IMR-90 (cell line): ENCODE measurements at regions not wholly inside any gene's neighbourhood (a gene's known extent, or its start where the extent isn't known, plus 50 kb on each side); places are given as distances from the start of the nearest gene placed in this dataset. TPM values are rescaled to one million over a fixed set of nuclear protein-coding genes. Genes with fewer than 3 reads are reported as not detected.

ENCODE experiments used
- ATAC-seq: fragments of 200-7000 bp; cut with Tn5 transposase; 2 replicates; pipeline ENCODE4 v1.9.1; 2020; ENCODE audit warnings: low read depth, mild to moderate bottlenecking, moderate library complexity
- BruUV-seq: library from RNA; stranded (reverse); fragments of 400-500 nt; replicated peaks from 2 replicates; lab custom pipeline; 2021; lab: Mats Ljungman, UMichigan
- CTCF ChIA-PET: fragments of 300-600 bp; formaldehyde crosslinking; extraction: SDS; loops from one replicate; lab custom pipeline; 2021; ENCODE audit warnings: antibody characterized with exemption; lab: Yijun Ruan, JAX
- POLR2A ChIA-PET: fragments of 300-600 bp; sonication (Branson Sonifier 250); formaldehyde crosslinking; loops from one replicate; lab custom pipeline; 2022; ENCODE audit warnings: antibody characterized with exemption; ENCODE audit not compliant: unreplicated experiment; lab: Charles Lee
- DNase-seq: peaks from one replicate; pipeline ENCODE4 v3.0.0; 2013
- H2AFZ ChIP-seq: replicated peaks from 2 replicates; pipeline ENCODE3; 2013; ENCODE audit warnings: low read length, mild to moderate bottlenecking; ENCODE audit not compliant: poor library complexity
- H2AK5ac ChIP-seq: 2 replicates; pipeline ENCODE4 v1.6.1; 2013; ENCODE audit warnings: low read depth, low read length, inconsistent platforms
- H2AK9ac ChIP-seq: replicated peaks from 2 replicates; pipeline ENCODE3; 2013; ENCODE audit warnings: mild to moderate bottlenecking, low read depth, low read length, moderate library complexity; ENCODE audit not compliant: poor library complexity
- H2BK120ac ChIP-seq: 2 replicates; pipeline ENCODE4 v1.6.1; 2013; ENCODE audit warnings: low read depth, low read length, inconsistent platforms
- H2BK15ac ChIP-seq: 3 replicates; pipeline ENCODE4 v1.6.1; 2013; ENCODE audit warnings: low read depth, low read length, inconsistent platforms
- H2BK20ac ChIP-seq: 2 replicates; pipeline ENCODE4 v1.6.1; 2013; ENCODE audit warnings: low read depth, mild to moderate bottlenecking, inconsistent platforms, low read length, moderate library complexity
- H2BK5ac ChIP-seq: 2 replicates; pipeline ENCODE4 v1.6.1; 2013; ENCODE audit warnings: mild to moderate bottlenecking, low read depth, low read length, inconsistent platforms; ENCODE audit not compliant: poor library complexity, severe bottlenecking
- H3K14ac ChIP-seq: replicated peaks from 2 replicates; pipeline ENCODE4 v1.6.1; 2013; ENCODE audit warnings: low read depth, low read length, inconsistent platforms
- H3K18ac ChIP-seq: 2 replicates; pipeline ENCODE4 v1.6.1; 2013; ENCODE audit warnings: low read depth, low read length, control low read depth
- H3K23ac ChIP-seq: 2 replicates; pipeline ENCODE4 v1.6.1; 2013; ENCODE audit warnings: low read depth, low read length, inconsistent platforms
- H3K27ac ChIP-seq: 2 replicates; pipeline ENCODE4 v1.5.1; 2013; ENCODE audit warnings: mild to moderate bottlenecking, control low read depth, low read length; ENCODE audit not compliant: insufficient read depth
- H3K27me3 ChIP-seq: 2 replicates; pipeline ENCODE4 v1.6.1; 2013; ENCODE audit warnings: low read length; ENCODE audit not compliant: control insufficient read depth, insufficient read depth
- H3K36me3 ChIP-seq: 2 replicates; pipeline ENCODE4 v1.6.1; 2013; ENCODE audit warnings: low read length, mixed read lengths; ENCODE audit not compliant: control insufficient read depth, insufficient read depth
- H3K4ac ChIP-seq: 2 replicates; pipeline ENCODE4 v1.6.1; 2013; ENCODE audit warnings: low read depth, low read length, inconsistent platforms
- H3K4me1 ChIP-seq: 2 replicates; pipeline ENCODE4 v1.6.1; 2013; ENCODE audit warnings: low read length, mixed read lengths; ENCODE audit not compliant: control insufficient read depth, insufficient read depth
- H3K4me2 ChIP-seq: 2 replicates; pipeline ENCODE4 v1.6.1; 2013; ENCODE audit warnings: low read depth, mild to moderate bottlenecking, control low read depth, low read length, moderate library complexity
- H3K4me3 ChIP-seq: 2 replicates; pipeline ENCODE4 v1.5.1; 2013; ENCODE audit warnings: low read depth, mild to moderate bottlenecking, control low read depth, low read length, moderate library complexity; ENCODE audit not compliant: insufficient read depth
- H3K56ac ChIP-seq: 2 replicates; pipeline ENCODE4 v1.6.1; 2013; ENCODE audit warnings: low read length, inconsistent platforms; ENCODE audit not compliant: insufficient read depth; ENCODE audit errors: extremely low read depth
- H3K79me1 ChIP-seq, 2 experiments: 2 replicates each; pipeline ENCODE4 v1.6.1; 2013; ENCODE audit warnings: low read length in 2 of 2, inconsistent platforms in 1 of 2, low read depth in 1 of 2
- H3K9ac ChIP-seq: 2 replicates; pipeline ENCODE4 v1.6.1; 2013; ENCODE audit warnings: low read depth, low read length, control low read depth
- H3K9me1 ChIP-seq: 2 replicates; pipeline ENCODE4 v1.6.1; 2013; ENCODE audit warnings: low read length, inconsistent platforms; ENCODE audit not compliant: insufficient read depth
- H3K9me3 ChIP-seq: 2 replicates; pipeline ENCODE4 v1.6.1; 2013; ENCODE audit warnings: low read length; ENCODE audit not compliant: control insufficient read depth, insufficient read depth
- H4K20me1 ChIP-seq: 2 replicates; pipeline ENCODE4 v1.6.1; 2013; ENCODE audit warnings: low read length, inconsistent platforms; ENCODE audit not compliant: insufficient read depth
- H4K5ac ChIP-seq: 2 replicates; pipeline ENCODE4 v1.6.1; 2013; ENCODE audit warnings: mild to moderate bottlenecking, low read depth, low read length, control low read depth
- H4K8ac ChIP-seq, 2 experiments: 2 replicates each; pipeline ENCODE4 v1.6.1; 2013; ENCODE audit warnings: low read depth in 2 of 2, low read length in 2 of 2, control low read depth in 1 of 2, inconsistent platforms in 1 of 2
- H4K91ac ChIP-seq: 2 replicates; pipeline ENCODE4 v1.6.1; 2013; ENCODE audit warnings: low read depth, low read length, inconsistent platforms; ENCODE audit not compliant: insufficient read depth
- CEBPB ChIP-seq: IDR thresholded peaks from 2 replicates; pipeline ENCODE4 v1.6.1; 2012; ENCODE audit warnings: low read depth, low read length, improper control_type of control experiment
- MAFK ChIP-seq: IDR thresholded peaks from 2 replicates; pipeline ENCODE4 v1.6.1; 2012; ENCODE audit warnings: low read depth, low read length, improper control_type of control experiment
- MAZ ChIP-seq: IDR thresholded peaks from 2 replicates; pipeline ENCODE4 v1.6.1; 2012; ENCODE audit warnings: low read depth, mild to moderate bottlenecking, low read length, improper control_type of control experiment, moderate library complexity, borderline replicate concordance
- WGBS, 2 experiments: methylation state at CpG; one replicate each; pipeline versions ENCODE4 v1.1.5 to v1.1.7; 2013; ENCODE audit warnings: missing lambda C conversion rate in 2 of 2; ENCODE audit not compliant: insufficient read length in 1 of 2; ENCODE audit errors: extremely low coverage in 2 of 2; 5-methylcytosine and 5-hydroxymethylcytosine counted together
- dilution Hi-C: fragments of 300-500 bp; cut with HindIII; formaldehyde crosslinking; loops from one replicate; pipeline ENCODE4 v1.14.3; 2018; ENCODE audit warnings: low sequenced_read_pairs; ENCODE audit not compliant: unreplicated experiment
- in situ Hi-C: fragments of 300-500 bp; cut with MboI; formaldehyde crosslinking; loops from 3 replicates; pipeline ENCODE4 v1.14.3; 2019; ENCODE audit warnings: low sequenced_read_pairs, inconsistent platforms, mixed read lengths
- intact Hi-C: fragments of 100-400 bp; cut with micrococcal nuclease; formaldehyde crosslinking; loops from 2 replicates; pipeline ENCODE4 v1.10.0; 2022
- microRNA-seq, 2 experiments: library from miRNA; stranded (forward) in 1 of 2; unstranded in 1 of 2; fragments of 10-50 nt in 1 of 2; fragments of <30 nt in 1 of 2; gene quantifications in 1 of 2; microRNA quantifications in 1 of 2; one replicate each; pipeline versions ENCODE3 to v1.1.0; 2013 to 2020; ENCODE audit not compliant: insufficient read depth in 1 of 2, insufficient read length in 1 of 2, unreplicated experiment in 1 of 2
- small RNA-seq, 5 experiments: library from RNA; depleted of rRNA; stranded (forward); fragments of <200 nt; gene quantifications; one replicate each; pipeline ENCODE3, GENCODE V24; 2012

DNA sequence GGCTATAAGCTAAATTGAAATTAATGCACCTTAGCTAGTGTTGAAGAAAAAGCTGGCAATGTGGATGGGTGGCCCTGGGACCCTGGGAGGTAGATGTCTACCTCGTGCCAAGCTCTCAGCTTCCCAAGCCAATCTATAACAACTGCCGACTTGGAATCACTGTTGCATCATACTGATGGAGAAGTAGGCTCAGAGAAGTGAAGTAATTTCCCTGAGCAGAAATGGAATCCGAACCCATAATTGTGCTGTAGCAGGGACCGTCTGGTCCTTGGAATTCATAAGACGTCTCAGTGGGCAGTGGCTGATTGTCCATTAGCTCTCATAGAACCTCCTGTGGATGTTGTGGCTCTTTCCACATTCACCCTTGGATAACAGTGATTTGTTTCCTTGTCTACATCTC lies 196.6 kb downstream of the RAB11FIP4 start:
- Histone ChIP-seq H3K23ac (no peak overlapping the region), H2AFZ (no peak overlapping the region), H3K9me1 (peaks cover 19% of the 10 kb centered on the region), H3K18ac (no peak overlapping the region), H2BK15ac (no peak overlapping the region), H3K27ac (no peak overlapping the region), H4K20me1 (no peaks in the 10 kb centered on the region), H2BK20ac (no peak overlapping the region), H3K9me3 (no peaks in the 10 kb centered on the region), H3K4me2 (no peak overlapping the region), H3K79me1 (peaks cover 13 to 36% of the 10 kb centered on the region in 2 experiments), H3K36me3 (peaks cover 3% of the 10 kb centered on the region; the same call in 1 of the 2 replicates), H4K8ac (no peak overlapping the region; a peak in 1 of 4 replicates), H3K4ac (no peak overlapping the region), H3K14ac (no peak overlapping the region), H2AK9ac (no peak overlapping the region), H2BK120ac (no peak overlapping the region), H3K27me3 (no peaks in the 10 kb centered on the region), H2AK5ac (no peak overlapping the region), H3K4me1 (no peaks in the 10 kb centered on the region), H4K5ac (no peak overlapping the region; the same call in 1 of the 2 replicates), H4K91ac (no peak overlapping the region), H3K9ac (no peak overlapping the region), H3K56ac (no peak overlapping the region), H2BK5ac (no peak overlapping the region), H3K4me3 (no peak overlapping the region)
- ATAC-seq (no peak), DNase-seq (no peak)
- ChIA-PET POLR2A (no interaction called here), CTCF (no interaction called here)
- intact Hi-C loops = no loop called here
- no CpG with 5 or more reads among the region's 5 CpGs for WGBS, 2 experiments
- in situ Hi-C loops = no loop called here
- dilution Hi-C loops = no loop called here
- BruUV-seq = no TSS peak
- TF ChIP-seq MAZ = no peak
- TF ChIP-seq MAFK = no peak
- peak; percentile 65 for TF ChIP-seq CEBPB

Small RNAs in the stretch of these regions (microRNA-seq; reads per million reads assigned to microRNA genes)
- not detected for gene AC007923.3 (ENCODE audit: insufficient read depth, insufficient read length)
- gene RNU6-1134P (ENCODE audit: insufficient read depth, insufficient read length) = not detected

Small RNAs in the stretch of these regions (small RNA-seq; reads per million reads assigned to genes)
- gene AC007923.3 (0 reads per million in 5 experiments), gene RNU6-1134P (0 reads per million in 5 experiments)
